Hepatic stellate cell (primary cell): ENCODE measurements at regions not wholly inside any gene's neighbourhood (a gene's known extent, or its start where the extent isn't known, plus 50 kb on each side); places are given as distances from the start of the nearest gene placed in this dataset.

ENCODE experiments used
- DNase-seq: peaks from one replicate; pipeline ENCODE4 v3.0.0; 2011; ENCODE audit warnings: low spot score

DNA sequence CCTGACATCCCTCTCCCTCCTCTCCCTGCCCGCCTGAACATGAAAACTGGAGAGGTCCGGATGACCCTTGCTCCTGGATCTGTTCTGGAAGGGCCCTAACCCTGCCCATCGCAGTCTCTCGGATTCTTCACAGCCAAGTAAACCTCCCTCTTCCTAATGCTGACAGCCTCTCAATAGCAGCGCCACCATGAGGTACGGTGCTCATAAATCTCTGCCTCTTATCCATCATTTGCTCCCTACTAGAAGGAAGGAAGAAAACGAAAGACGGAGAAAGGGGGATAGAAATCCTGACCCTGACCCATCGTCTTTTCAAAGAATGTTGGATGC lies 257.9 kb downstream of the BCL11A start:
- no peak for DNase-seq

DNA sequence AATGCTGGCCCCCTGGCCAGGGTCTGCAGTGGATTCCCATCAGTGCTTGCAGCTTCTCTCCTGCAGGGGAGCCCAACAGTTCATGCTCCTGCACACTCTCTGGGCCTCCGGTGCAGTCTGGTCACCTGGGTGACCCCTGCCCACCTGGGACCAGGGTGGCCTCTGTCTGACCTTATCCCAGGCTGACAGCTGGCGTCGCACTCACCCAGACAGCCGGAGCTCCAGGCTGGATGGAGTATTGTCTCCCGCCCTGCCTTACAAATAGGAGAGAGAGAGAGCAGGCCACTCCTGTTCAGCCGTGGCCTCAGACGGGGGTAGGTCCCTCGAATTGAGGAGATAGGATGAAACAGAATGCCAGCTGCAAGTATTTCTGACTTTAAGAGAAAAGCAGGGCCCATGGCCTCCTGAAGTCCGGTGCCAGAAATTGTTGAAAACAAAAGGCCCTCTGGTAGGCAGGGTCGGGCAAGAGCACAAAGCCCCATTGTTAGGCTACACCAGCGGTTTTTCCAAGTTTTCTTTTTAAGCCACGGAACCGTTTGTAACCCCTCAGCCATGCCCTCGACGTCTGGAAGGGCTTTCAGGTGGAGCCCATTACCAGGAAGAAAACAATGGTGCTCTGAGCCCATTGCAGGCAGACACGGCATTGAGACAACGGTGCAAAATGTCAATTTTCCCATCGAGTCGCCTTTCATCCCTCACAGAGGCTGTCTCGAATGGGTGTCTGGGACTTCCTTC lies 258.4 kb downstream of the BCL11A start:
- DNase-seq, result no peak

DNA sequence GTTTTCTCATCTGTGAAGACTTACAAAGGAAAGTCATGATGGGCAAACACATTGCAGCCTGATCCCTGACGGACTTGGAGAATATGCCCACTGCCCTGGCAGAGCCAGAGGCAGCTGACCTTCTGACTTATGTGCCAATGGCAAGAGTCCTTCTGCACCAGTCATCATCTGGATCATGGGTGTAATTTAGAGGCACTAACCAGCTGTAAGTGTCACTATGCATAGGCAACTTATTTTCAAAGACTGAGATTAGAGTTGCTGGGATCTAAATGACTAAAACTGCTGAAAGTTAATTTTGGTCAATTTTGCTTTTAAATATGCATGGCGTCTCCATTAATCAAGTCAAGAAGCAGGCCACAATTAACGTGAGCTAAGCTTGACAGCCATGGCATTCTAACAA lies 261.2 kb downstream of the BCL11A start:
- no peak for DNase-seq

DNA sequence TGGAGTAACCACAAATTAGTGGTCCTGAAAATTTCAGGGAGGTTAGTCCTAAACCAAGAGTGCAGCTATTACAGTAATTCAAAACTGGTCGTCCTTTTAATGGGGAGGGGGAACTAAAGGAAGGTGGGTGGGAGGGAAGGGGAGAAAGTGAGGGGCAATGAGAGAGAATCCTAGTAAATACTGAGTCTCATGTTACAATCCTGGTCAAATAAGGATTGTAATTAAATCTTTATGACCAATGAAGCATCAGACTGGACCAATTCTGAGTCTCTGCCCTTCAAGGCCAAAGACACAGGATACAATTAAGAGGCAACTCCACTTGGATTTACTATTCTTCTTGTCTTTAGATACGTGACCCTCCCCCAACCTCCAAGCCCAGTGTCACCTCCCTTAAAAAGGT lies 262.9 kb downstream of the BCL11A start:
- no peak for DNase-seq

DNA sequence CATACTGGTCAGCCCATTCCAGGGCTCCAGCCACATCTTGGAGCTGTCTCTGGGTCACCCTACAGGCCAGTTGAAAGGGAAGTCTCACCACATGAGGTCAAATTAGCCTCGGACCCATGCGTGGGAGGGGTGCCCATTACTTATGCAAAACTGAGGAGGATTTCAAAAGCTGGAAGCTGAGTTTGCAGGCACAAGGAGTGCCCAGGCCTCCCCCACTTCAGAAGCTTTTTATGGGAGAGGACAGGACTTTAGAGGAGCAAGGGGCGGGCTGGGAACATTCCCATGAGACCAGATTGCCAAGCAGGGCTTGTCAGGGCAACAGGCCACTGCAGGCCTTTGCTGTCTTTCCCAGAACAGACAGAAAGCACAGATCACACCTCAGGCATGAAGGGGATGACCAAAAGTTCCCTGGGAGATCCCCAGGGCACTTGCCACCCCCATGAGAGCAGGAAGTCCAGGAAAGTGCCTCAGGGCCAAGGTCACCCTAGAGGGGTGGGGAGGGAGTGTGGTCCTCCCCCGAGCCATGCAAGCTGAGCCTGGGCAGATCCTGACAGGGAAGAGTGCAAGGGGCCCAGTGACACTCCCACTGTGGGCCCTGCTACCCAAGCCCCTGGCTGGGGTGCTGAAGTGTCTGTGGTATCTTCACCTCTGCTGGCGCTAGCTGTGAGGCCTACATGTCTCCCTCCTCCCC lies 267.7 kb downstream of the BCL11A start:
- DNase-seq, result no peak

DNA sequence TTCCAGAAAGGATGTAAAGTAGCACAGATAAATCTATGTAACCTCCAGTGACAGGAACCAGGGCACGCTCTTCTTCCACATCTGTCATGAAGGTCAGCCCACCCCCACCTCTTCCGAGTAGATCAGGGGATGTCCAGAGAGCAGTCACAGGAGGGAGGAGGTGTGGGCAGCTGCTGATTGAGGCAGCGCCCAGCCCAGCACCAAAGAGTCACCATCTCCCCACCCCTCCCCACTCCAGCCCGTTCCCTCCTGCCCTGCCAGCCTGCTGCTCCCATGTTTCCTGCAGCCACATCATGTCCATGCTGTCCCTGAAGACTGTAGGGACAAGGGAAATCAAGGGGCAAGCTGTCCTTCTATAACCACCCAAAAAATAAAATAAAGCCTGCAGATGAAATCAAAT lies 269.8 kb downstream of the BCL11A start:
- DNase-seq, result no peak

DNA sequence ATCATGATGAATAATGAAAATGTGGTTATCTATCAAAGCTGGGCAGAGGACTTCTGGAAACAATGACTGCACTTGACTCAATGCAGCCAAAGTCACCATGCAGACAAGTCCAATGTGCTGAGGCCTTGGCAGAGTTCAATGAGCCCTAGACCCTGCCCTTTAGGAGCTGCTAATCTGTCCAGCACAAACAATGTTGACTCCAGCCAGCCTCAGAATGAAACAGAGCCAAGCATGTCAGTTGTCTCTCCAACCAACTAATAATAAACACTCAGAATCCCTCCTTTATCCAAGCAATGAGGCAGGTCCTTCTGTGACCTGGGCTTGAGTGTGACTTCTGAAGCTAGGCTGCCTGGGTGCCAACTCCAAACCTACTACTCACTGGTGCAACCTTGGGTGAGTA lies 270.6 kb downstream of the BCL11A start:
- DNase-seq, result no peak

DNA sequence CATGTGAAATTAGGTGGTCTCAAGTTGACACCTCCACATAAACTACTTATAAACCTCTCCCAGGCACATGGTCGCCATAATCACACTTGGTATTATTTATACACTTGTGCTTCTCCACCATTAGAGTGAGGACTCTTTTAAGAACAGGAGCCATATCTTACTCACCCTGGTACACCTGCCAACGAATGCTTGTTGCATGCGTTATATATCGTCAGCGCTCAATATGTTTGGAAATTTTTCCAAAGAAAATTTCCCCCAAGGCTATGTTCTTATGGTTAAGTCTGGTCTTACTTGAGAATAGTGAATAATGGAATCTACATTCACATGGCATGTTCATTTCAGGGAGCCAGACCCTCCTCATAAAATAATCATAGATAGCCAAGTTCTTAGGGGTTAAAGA lies 271.7 kb downstream of the BCL11A start:
- DNase-seq, result no peak

DNA sequence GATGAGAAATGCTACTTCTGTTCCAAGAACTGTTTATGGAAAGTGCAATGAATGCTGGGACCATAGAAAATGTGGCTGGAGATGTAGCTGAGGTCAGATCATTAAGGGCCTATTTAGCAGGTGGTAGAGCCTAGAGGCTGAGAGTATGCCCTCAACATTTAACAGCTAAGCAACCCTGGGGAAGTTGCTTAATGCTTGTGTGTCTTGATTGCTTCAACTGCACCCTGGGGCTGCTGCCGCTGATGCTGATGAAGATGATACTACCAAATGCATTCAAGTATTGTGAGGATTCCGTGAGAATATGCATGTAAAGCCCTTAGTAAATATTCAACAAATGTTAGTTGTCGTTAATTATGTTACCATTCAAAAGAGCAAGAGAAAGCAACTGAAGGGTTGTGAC lies 273.2 kb downstream of the BCL11A start:
- no peak for DNase-seq

DNA sequence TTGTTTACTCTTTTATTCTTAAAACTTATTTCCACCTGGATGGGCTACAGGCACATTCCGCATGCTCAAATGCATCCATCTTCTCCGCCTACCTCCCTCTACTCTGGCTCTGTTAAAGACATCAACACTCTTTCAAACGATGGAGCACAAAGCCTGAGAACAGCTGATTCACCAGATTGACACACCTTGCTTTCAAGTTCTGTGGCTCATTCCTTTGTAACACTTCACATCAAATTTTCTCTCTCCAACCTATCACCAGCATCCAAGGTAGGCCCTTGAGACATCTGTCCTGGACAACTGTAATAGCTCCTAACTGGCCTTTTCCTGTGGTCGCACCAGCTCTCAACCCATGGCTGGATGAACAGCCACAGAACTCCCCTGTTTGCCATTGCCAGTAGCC lies 274.5 kb downstream of the BCL11A start:
- no peak for DNase-seq

DNA sequence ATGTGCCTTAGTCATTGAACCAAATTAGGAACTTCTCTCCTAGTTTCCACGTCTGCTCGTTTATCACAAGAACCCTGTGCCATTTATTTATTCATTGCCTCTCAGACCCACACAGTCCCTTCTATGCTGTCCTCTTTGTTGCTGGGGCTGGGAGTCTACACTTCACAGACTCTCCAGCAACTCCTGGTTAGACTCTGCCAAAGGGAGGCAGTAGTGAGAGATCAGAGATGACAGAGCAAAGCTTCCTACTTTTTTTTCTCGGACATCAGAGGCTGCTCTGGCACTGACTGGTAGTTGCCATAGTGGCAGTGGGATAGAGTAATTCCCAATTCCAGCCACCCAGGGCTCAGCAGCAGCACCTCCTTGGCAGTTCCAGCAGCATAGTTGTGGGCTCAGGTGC lies 277.5 kb downstream of the BCL11A start:
- no peak for DNase-seq

DNA sequence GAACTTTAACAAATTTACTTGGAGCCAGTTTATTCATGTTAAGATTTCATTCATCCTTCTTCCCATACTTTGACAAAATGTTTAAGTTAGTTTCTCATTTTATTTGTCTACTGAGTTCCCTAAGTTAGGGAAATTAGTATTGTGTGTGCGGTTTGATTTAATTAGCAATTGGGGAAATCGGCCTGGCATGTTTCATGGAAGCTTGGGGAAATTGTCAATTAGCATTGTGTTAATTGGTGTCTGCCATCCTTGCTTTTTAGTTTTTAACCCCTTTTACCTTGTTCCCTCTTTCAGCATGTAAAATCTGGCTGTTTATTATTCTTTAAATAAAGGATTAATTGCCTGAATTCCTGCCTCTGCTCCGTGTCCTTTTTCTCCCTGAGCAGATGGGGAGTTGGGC lies 279.6 kb downstream of the BCL11A start:
- DNase-seq, result no peak

DNA sequence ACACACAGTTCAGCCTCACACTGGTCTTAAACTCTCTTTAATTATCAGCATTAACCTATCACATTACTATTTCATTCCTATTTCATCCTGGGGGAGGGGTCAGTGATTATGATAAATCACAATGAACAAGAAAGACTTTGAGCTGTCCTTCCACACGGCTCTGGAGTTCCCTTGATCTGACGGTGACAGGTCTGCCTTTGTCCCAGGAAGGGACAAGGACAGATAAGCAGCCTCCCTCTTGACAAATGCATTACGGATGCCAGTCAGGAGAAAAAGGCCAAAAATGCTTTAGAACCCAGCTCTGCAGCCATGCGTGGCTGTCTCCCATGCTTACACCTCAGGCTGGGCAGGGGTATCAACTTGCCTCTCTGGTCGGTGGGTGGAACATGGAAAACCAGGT lies 281.7 kb downstream of the BCL11A start:
- DNase-seq, result no peak

DNA sequence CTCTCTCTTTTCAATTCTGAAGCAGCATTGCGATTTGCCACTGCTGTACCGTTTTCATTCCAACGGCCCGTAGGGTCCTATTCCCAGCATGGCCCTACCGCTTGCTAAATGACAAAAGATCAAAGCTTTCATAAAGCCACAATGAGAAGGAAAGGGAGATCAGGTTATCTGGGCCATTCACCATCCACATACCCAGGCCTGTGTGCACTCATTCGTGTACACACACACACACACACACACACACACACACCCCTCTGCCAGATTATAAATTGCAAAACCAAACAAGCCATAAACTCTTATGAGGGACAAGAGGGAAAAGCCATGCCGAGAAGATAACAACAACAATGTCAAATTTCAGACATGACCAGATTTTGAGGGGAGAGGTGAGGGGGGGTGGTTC lies 282.3 kb downstream of the BCL11A start:
- DNase-seq, result no peak

DNA sequence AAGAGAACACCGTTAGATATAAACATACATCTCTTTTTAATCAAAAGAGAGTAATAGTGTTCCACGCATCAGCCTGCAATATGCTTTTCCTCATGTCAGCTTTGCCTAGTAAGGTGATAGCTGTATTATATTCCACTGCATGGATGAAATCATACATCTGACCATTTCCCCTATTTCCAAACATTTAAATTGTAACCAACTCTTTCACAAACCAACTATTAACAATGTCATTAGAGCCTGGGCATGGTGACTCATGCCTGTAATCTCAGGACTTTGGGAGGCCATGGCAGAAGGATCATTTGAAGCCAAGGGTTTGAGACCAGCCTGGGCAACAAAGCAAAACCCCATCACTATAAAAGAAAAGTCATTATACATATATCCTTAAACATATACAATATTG lies 284.8 kb downstream of the BCL11A start:
- no peak for DNase-seq

DNA sequence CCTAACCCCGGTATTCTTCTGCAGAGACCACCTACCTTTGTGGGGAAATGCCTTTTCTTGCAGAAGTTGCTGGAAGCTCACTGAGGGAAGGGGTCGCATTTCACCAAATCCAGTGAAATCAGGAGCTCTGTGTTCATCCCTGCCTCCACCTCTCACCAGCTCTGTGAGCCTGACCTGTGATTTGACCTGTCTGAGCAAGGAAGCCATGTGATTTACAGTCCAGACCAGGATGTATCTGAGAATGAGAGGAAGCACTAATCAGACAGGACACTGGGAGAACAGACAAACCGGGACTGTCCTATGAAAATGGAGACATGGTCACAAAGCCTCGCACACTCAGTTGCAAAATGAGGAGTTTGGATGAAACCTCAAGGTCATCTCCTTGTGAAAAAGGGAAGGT lies 285.4 kb downstream of the BCL11A start:
- DNase-seq, result no peak

DNA sequence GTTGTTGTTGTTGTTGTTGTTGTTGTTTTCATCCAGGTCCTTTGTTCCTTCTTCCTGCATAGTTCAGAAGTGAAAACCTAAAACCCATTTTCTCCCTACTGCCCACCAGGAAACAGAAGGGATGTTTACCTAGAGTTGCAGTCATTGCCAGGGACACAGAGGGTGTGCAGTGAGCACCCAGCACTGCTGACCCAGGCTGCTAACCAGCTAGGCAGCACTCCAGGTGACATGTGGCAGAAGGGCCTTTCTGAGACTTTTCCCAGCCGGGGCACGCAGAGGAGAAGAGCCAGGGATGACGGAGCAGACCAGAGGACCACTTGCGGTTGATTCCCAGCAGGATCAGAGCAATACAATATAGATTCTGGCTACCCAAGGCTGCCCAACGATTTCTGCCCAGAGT lies 286.3 kb downstream of the BCL11A start:
- DNase-seq, result no peak

DNA sequence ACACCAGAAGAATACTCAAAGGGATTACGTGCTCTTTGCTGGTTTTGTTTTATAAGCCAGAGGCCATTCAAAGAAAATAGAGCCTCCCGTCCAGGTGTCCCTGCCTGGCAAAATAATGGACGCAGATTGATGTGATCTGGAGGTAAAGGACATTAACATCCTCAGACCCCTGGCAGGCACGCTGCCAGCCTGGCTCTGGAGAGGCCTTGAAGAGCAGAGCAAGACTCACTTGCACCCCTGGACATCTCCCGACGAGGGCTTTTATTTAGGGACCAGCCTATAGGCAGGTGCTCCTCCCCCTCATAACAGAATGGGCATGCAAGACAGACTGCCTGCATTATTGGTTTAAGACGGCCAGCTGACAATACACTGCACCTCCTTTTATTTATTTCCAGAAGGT lies 291.3 kb downstream of the BCL11A start:
- no peak for DNase-seq

DNA sequence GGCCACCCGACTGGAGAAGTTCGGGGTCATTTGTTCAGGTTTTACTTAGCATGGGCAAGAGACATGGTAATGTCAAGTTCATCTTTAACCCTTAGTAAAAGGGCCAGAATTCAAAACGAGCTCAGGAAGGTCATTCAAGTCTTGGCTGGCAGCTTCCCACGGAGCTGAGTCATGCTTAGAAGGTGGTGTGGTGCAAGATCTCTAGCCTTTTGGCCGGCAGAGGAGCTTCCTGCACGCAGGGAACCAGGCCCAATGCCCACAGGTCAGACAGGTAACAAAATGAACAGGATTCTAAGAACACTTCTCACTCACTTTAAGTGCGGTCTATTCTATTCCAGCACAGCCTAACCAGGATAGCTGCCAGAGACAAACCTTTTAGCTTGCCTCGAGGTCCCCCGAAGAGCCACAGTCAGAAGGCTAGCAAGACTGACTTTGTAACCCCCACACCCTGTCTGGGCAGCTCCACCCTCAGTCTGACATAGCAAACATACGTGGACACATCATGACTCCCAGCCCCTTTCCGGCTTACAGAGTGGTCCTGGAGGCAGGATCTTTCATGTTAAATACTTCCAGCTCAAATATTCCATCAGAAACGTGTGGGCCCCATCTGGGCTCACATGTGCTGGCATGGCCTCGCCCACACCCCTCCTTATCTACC lies 292.7 kb downstream of the BCL11A start:
- no peak for DNase-seq

DNA sequence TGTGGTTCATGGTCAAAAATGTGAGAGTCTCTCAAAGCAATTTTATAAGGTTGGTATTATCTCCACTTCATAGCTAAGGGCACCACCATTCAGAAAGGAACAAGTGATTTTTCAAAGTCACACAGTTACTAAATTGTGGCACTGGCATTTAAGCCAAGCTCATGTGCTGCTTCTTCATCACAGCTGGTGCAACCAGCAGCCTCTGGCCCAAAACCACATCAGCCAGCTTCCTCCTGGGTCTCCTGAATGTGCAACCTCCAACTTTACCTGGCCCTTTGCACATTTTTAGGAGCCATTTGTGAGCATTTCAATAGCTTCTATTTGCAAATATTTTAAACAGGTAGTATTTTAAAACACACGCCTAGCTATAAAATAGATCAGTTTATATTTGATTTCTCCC lies 293.7 kb downstream of the BCL11A start:
- DNase-seq, result no peak

DNA sequence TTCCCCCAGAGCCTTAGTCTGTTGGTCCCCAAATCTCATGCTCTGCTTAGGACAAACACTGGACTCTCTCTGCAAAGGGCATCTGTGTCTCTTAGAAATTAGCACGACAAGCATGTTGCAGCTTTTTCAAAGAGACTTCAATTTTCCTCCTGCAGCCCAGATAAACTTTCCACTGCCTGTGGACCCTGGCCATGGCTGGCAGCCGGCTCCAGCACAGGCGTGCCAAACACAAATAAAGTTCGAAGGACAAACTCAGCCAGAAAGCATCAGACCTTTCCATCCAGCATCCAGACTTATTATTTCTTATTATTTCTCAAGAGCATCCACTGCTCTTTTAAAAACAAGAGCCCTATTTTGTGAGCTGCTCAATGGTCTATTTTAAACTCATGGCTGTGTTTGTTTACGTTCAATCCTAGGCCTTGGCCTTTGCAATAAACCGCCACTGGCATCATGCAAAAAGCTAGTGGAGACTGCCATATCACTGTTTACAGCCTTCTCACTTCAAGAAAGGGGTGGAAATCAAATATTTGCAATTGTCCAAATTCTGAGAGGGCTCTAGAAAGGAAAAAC lies 300.8 kb downstream of the BCL11A start:
- DNase-seq, result no peak

DNA sequence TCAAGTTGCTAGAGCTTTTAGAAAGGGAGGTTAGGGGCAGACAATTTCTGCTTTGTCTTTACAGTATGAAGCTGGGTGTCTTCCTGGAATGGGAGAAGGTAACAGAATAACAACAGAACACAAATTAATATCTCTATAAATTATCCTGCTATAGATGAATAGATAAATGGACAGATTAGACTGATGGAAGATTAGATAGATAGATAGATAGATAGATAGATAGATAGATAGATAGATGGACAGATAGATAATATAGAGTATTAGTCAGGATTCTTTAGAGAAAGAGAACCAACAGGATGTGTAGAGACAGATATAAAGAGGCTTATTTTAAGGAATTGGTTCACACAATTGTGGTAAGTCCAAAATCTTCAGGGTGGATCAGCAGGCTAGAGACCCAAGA lies 302.2 kb downstream of the BCL11A start:
- no peak for DNase-seq

DNA sequence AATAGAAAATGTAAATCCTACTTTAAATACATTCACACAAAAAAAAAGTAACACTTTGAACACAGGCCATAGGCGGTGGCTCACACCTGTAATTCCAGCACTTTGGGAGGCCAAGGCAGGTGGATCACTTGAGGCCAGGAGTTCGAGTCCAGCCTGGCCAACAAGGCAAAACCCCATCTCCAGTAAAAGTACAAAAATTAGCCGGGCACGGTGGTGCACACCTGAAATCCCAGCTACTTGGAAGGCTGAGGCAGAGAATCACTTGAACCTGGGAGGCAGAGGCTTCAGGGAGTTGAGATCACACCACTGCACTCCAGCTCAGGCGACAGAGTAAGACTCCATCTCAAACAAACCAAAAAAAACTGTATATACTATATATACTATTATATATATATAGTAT lies 303.6 kb downstream of the BCL11A start:
- no peak for DNase-seq
